SK-N-SH (cell line): ENCODE measurements at regions not wholly inside any gene's neighbourhood (a gene's known extent, or its start where the extent isn't known, plus 50 kb on each side); places are given as distances from the start of the nearest gene placed in this dataset.

Source experiments
- CTCF ChIA-PET: fragments of 300-600, 350-600 bp; formaldehyde crosslinking; extraction: SDS; loops from one replicate; lab custom pipeline; 2021; lab: Yijun Ruan, JAX
- POLR2A ChIA-PET: fragments of 350-600 bp; sonication (Branson Sonifier 250); formaldehyde crosslinking; extraction: SDS; loops from one replicate; lab custom pipeline; 2020; ENCODE audit warnings: antibody characterized with exemption, inconsistent platforms; lab: Yijun Ruan, JAX
- DNase-seq: peaks from one replicate; pipeline ENCODE4 v3.0.0; 2012
- H2AFZ ChIP-seq: fragments of 200-600 bp; sonication (generic); 2 replicates; pipeline ENCODE4 v1.8.1; 2016; ENCODE audit warnings: antibody characterized with exemption, mild to moderate bottlenecking, low read depth
- H3F3A ChIP-seq: fragments of 200-600 bp; sonication (generic); replicated peaks from 2 replicates; pipeline ENCODE3; 2016; ENCODE audit warnings: antibody characterized with exemption, mild to moderate bottlenecking; ENCODE audit not compliant: insufficient read depth
- H3K27ac ChIP-seq, 2 experiments: fragments of 200-500 bp in 1 of 2; fragments of 200-600 bp in 1 of 2; sonication (Bioruptor generic) in 1 of 2; sonication (generic), shearing (Covaris generic) in 1 of 2; 2 replicates each; pipeline versions ENCODE4 v1.5.1 to v1.6.1; 2014 to 2016; ENCODE audit warnings: low read depth in 2 of 2, inconsistent platforms in 1 of 2, low read length in 1 of 2, mild to moderate bottlenecking in 1 of 2, mixed read lengths in 1 of 2
- H3K27me3 ChIP-seq: fragments of 200-600 bp; sonication (generic), shearing (Covaris generic); 2 replicates; pipeline ENCODE4 v1.6.1; 2016; ENCODE audit warnings: mixed run types; ENCODE audit not compliant: insufficient read depth
- H3K36me3 ChIP-seq, 2 experiments: fragments of 200-500 bp in 1 of 2; fragments of 200-600 bp in 1 of 2; sonication (Bioruptor generic) in 1 of 2; sonication (generic) in 1 of 2; replicated peaks in 1 of 2; 2 replicates each; pipeline versions ENCODE3 to v1.5.1; 2014 to 2016; ENCODE audit warnings: low read length in 1 of 2, mild to moderate bottlenecking in 1 of 2; ENCODE audit not compliant: insufficient read depth in 2 of 2, control insufficient read depth in 1 of 2
- H3K4me1 ChIP-seq, 2 experiments: fragments of 200-500 bp in 1 of 2; fragments of 200-600 bp in 1 of 2; sonication (Bioruptor generic) in 1 of 2; sonication (generic), shearing (Covaris generic) in 1 of 2; 2 replicates each; pipeline versions ENCODE4 v1.5.1 to v1.6.1; 2014 to 2016; ENCODE audit warnings: low read depth in 1 of 2, low read length in 1 of 2, mixed run types in 1 of 2; ENCODE audit not compliant: insufficient read depth in 2 of 2, control insufficient read depth in 1 of 2
- H3K4me2 ChIP-seq: fragments of 200-600 bp; sonication (generic), shearing (Covaris generic); 2 replicates; pipeline ENCODE4 v1.6.1; 2017; ENCODE audit warnings: mixed run types
- H3K4me3 ChIP-seq, 2 experiments: fragments of 200-500 bp in 1 of 2; fragments of 200-600 bp in 1 of 2; sonication (Bioruptor generic) in 1 of 2; sonication (generic), shearing (Covaris generic) in 1 of 2; 2 replicates each; pipeline versions ENCODE4 v1.5.1 to v1.8.1; 2014 to 2016; ENCODE audit warnings: low read depth in 2 of 2, inconsistent platforms in 1 of 2, low read length in 1 of 2, mild to moderate bottlenecking in 1 of 2, mixed read lengths in 1 of 2, moderate library complexity in 1 of 2
- H3K79me2 ChIP-seq: fragments of 200-600 bp; sonication (generic); 2 replicates; pipeline ENCODE4 v1.8.1; 2017; ENCODE audit warnings: mild to moderate bottlenecking; ENCODE audit not compliant: insufficient read depth
- H3K9ac ChIP-seq: fragments of 200-600 bp; sonication (generic); 2 replicates; pipeline ENCODE4 v1.6.1; 2017; ENCODE audit warnings: mixed run types
- H3K9me2 ChIP-seq: fragments of 200-600 bp; sonication (generic); 2 replicates; pipeline ENCODE4 v1.6.1; 2017; ENCODE audit warnings: mixed run types
- H3K9me3 ChIP-seq: fragments of 200-600 bp; sonication (generic); 2 replicates; pipeline ENCODE4 v1.6.1; 2017; ENCODE audit warnings: mixed run types, mild to moderate bottlenecking, moderate library complexity
- H4K20me1 ChIP-seq: fragments of 200-600 bp; sonication (generic); 2 replicates; pipeline ENCODE4 v1.6.1; 2017; ENCODE audit warnings: mild to moderate bottlenecking, mixed run types; ENCODE audit not compliant: insufficient read depth
- CHD2 ChIP-seq: fragments of 150-350 bp; IDR thresholded peaks from 2 replicates; pipeline ENCODE4 v1.6.1; 2018; ENCODE audit warnings: low read length; ENCODE audit not compliant: partially characterized antibody
- ELF1 ChIP-seq: IDR thresholded peaks from 2 replicates; pipeline ENCODE4 v1.4.0; 2012
- EZH2phosphoT487 ChIP-seq: fragments of 200-600 bp; sonication (generic); IDR thresholded peaks from 2 replicates; pipeline ENCODE4 v1.6.1; 2017; ENCODE audit warnings: low read depth, mixed run types, mild to moderate bottlenecking, antibody characterized with exemption, moderate library complexity, borderline replicate concordance
- FOSL2 ChIP-seq: IDR thresholded peaks from 2 replicates; pipeline ENCODE4 v1.4.0; 2012; ENCODE audit warnings: low read depth, mild to moderate bottlenecking, moderate library complexity, borderline replicate concordance
- FOXM1 ChIP-seq: IDR thresholded peaks from 2 replicates; pipeline ENCODE4 v1.4.0; 2012; ENCODE audit warnings: low read depth, mild to moderate bottlenecking
- GABPA ChIP-seq: IDR thresholded peaks from 2 replicates; pipeline ENCODE4 v1.4.0; 2012; ENCODE audit warnings: low read depth, mild to moderate bottlenecking
- GATA2 ChIP-seq: sonication (generic); formaldehyde crosslinking; IDR thresholded peaks from 2 replicates; pipeline ENCODE4 v1.5.0; 2020; ENCODE audit warnings: mild to moderate bottlenecking, missing genetic modification reagents
- NRF1 ChIP-seq: IDR thresholded peaks from 2 replicates; pipeline ENCODE4 v1.6.1; 2012; ENCODE audit warnings: low read depth, mild to moderate bottlenecking, low read length
- POLR2AphosphoS5 ChIP-seq: IDR thresholded peaks from 2 replicates; pipeline ENCODE4 v1.6.1; 2012; ENCODE audit warnings: low read depth, low read length
- RAD21 ChIP-seq: IDR thresholded peaks from 2 replicates; pipeline ENCODE4 v1.6.1; 2012; ENCODE audit warnings: mild to moderate bottlenecking, low read length
- RCOR1 ChIP-seq: fragments of 150-350 bp; IDR thresholded peaks from 2 replicates; pipeline ENCODE4 v1.6.1; 2017; ENCODE audit warnings: antibody characterized with exemption, low read length
- RFX5 ChIP-seq: IDR thresholded peaks from 2 replicates; pipeline ENCODE4 v1.6.1; 2012; ENCODE audit warnings: mild to moderate bottlenecking, improper control_type of control experiment, low read length
- SIN3A ChIP-seq: IDR thresholded peaks from 2 replicates; pipeline ENCODE4 v1.6.1; 2012; ENCODE audit warnings: low read depth, mild to moderate bottlenecking, low read length, moderate library complexity, borderline replicate concordance
- TAF1 ChIP-seq: IDR thresholded peaks from 2 replicates; pipeline ENCODE4 v1.6.1; 2012; ENCODE audit warnings: low read depth, mild to moderate bottlenecking, low read length, moderate library complexity, borderline replicate concordance
- TCF12 ChIP-seq: IDR thresholded peaks from 2 replicates; pipeline ENCODE4 v1.4.0; 2012
- WGBS: methylation state at CpG from one replicate; pipeline ENCODE4 v1.1.6; 2017; ENCODE audit warnings: low lambda C conversion rate; 5-methylcytosine and 5-hydroxymethylcytosine counted together
- TF ChIP-seq, protein P1 (sequence below): IDR thresholded peaks from 2 replicates; pipeline ENCODE4; 2012
- TF ChIP-seq, protein P2 (sequence below): IDR thresholded peaks from 2 replicates; pipeline ENCODE4 v1.4.0; 2012; ENCODE audit warnings: low read depth, borderline replicate concordance
- TF ChIP-seq, protein P3 (sequence below): fragments of 150-350 bp; IDR thresholded peaks from 2 replicates; pipeline ENCODE4 v1.6.1; 2016; ENCODE audit warnings: mild to moderate bottlenecking, low read depth, low read length

DNA sequence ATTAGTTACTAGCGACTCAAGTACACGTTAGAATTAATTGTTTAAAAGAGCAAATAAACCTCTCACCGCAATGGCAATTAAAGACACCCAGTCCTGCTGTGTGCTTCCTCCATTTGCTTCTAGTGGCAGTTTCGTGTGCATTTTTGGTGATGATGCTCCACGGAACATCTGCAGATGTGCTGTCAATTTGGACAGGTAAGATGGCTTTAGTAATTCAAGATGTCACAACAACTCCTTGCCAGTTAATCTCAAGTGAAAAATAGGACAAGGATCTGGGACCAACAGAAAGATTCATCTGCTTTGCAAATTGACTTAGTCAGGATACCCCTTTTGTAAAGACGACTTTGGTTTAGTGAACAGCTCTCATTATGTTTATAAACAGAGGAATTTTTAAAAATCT, 320.9 kb downstream of the GABRB3 start:
- H3K9me2 ChIP-seq, result no peaks in the 10 kb centered on the region
- no peak overlapping the region for H3K4me3 ChIP-seq
- CTCF ChIA-PET, result no interaction called here
- no peaks in the 10 kb centered on the region; the same call in 1 of the 2 replicates for H3K9me3 ChIP-seq
- no peaks in the 10 kb centered on the region for H3K4me1 ChIP-seq
- H3K27ac ChIP-seq, result no peak overlapping the region
- no peak overlapping the region for H2AFZ ChIP-seq
- H3K27me3 ChIP-seq, result no peaks in the 10 kb centered on the region
- DNase-seq, result no peak
- WGBS, result 36% methylated on average over 6 of the region's 6 CpGs
- no peaks in the 10 kb centered on the region for H3K36me3 ChIP-seq
- H4K20me1 ChIP-seq, result no peaks in the 10 kb centered on the region
- no peaks in the 10 kb centered on the region for H3F3A ChIP-seq
- POLR2A ChIA-PET, result no interaction called here
- no peak for TF ChIP-seq GATA2
- TF ChIP-seq FOXM1, result no peak
- TF ChIP-seq RAD21, result no peak
- no peak for TF ChIP-seq EZH2phosphoT487
- no peak for TF ChIP-seq SIN3A
- no peak for TF ChIP-seq GABPA
- no peak for TF ChIP-seq CHD2
- TF ChIP-seq RCOR1, result no peak
- TF ChIP-seq NRF1, result no peak
- TF ChIP-seq, protein P1, sequence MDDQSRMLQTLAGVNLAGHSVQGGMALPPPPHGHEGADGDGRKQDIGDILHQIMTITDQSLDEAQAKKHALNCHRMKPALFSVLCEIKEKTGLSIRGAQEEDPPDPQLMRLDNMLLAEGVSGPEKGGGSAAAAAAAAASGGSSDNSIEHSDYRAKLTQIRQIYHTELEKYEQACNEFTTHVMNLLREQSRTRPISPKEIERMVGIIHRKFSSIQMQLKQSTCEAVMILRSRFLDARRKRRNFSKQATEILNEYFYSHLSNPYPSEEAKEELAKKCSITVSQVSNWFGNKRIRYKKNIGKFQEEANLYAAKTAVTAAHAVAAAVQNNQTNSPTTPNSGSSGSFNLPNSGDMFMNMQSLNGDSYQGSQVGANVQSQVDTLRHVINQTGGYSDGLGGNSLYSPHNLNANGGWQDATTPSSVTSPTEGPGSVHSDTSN, result no peak
- TF ChIP-seq FOSL2, result no peak
- TF ChIP-seq, protein P2, sequence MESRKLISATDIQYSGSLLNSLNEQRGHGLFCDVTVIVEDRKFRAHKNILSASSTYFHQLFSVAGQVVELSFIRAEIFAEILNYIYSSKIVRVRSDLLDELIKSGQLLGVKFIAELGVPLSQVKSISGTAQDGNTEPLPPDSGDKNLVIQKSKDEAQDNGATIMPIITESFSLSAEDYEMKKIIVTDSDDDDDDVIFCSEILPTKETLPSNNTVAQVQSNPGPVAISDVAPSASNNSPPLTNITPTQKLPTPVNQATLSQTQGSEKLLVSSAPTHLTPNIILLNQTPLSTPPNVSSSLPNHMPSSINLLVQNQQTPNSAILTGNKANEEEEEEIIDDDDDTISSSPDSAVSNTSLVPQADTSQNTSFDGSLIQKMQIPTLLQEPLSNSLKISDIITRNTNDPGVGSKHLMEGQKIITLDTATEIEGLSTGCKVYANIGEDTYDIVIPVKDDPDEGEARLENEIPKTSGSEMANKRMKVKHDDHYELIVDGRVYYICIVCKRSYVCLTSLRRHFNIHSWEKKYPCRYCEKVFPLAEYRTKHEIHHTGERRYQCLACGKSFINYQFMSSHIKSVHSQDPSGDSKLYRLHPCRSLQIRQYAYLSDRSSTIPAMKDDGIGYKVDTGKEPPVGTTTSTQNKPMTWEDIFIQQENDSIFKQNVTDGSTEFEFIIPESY, result no peak
- TF ChIP-seq ELF1, result no peak
- no peak for TF ChIP-seq TAF1
- TF ChIP-seq TCF12, result no peak
- TF ChIP-seq, protein P3, sequence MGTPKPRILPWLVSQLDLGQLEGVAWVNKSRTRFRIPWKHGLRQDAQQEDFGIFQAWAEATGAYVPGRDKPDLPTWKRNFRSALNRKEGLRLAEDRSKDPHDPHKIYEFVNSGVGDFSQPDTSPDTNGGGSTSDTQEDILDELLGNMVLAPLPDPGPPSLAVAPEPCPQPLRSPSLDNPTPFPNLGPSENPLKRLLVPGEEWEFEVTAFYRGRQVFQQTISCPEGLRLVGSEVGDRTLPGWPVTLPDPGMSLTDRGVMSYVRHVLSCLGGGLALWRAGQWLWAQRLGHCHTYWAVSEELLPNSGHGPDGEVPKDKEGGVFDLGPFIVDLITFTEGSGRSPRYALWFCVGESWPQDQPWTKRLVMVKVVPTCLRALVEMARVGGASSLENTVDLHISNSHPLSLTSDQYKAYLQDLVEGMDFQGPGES, result no peak
- no peak for TF ChIP-seq RFX5
- TF ChIP-seq POLR2AphosphoS5, result no peak
- TF ChIP-seq, all 33 proteins: peak for 0
- H3K4me2 ChIP-seq, result no peak overlapping the region
- no peaks in the 10 kb centered on the region for H3K79me2 ChIP-seq
- H3K9ac ChIP-seq, result no peak overlapping the region
